ENCODE measurements at regions not wholly inside any gene's neighbourhood (a gene's known extent, or its start where the extent isn't known, plus 50 kb on each side); places are given as distances from the start of the nearest gene placed in this dataset.

DNA sequence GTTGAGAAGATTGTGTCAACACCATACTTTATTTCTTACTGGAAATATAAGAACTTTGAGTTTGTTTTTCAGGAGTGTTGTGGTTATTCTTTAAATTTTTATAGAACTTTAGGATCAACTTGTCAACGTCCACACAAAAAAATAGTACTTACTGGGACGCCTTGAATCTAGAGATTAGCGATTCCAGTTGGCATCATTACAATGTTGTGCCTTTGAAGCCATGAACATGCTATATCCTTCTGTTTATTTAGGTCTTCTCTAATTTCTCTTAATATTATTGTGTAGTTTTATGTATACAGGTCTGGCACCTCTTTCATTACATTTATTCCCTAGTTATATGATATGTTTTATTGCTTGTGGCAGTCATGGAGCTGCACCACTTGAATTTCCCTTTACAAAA lies 320.8 kb upstream of the CCDC196 start:
- TF ChIP-seq NFE2L2 (IDR thresholded peaks at IDR 0.05; ENCODE audit: low read depth, low read length) (no peak), CHD1 (IDR thresholded peaks at IDR 0.05; ENCODE audit: low read depth, low read length) (no peak), POLR2A (IDR thresholded peaks at IDR 0.05; ENCODE audit: low read depth, low read length) (no peak), MAZ (IDR thresholded peaks at IDR 0.05; ENCODE audit: borderline replicate concordance, low read depth, low read length) (no peak), RCOR1 (IDR thresholded peaks at IDR 0.05; ENCODE audit: insufficient replicate concordance, low read length) (no peak)
- TF ChIP-seq, protein P1, sequence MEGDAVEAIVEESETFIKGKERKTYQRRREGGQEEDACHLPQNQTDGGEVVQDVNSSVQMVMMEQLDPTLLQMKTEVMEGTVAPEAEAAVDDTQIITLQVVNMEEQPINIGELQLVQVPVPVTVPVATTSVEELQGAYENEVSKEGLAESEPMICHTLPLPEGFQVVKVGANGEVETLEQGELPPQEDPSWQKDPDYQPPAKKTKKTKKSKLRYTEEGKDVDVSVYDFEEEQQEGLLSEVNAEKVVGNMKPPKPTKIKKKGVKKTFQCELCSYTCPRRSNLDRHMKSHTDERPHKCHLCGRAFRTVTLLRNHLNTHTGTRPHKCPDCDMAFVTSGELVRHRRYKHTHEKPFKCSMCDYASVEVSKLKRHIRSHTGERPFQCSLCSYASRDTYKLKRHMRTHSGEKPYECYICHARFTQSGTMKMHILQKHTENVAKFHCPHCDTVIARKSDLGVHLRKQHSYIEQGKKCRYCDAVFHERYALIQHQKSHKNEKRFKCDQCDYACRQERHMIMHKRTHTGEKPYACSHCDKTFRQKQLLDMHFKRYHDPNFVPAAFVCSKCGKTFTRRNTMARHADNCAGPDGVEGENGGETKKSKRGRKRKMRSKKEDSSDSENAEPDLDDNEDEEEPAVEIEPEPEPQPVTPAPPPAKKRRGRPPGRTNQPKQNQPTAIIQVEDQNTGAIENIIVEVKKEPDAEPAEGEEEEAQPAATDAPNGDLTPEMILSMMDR (conservative IDR thresholded peaks at IDR 0.05; ENCODE audit: low read depth, low read length), result no peak
